Stimulated activated effector memory CD8-positive, alpha-beta T cell treated with anti-CD3 and anti-CD28 coated beads, Interleukin-12 subunit alpha, Interleukin-12 subunit beta, amount 100 ng/mL, for 72 hours (primary cell): ENCODE measurements at regions not wholly inside any gene's neighbourhood (a gene's known extent, or its start where the extent isn't known, plus 50 kb on each side); places are given as distances from the start of the nearest gene placed in this dataset.

Source experiments
- ATAC-seq: fragments of 150-1000 bp; cut with Tn5 transposase; 2 replicates; pipeline ENCODE4 v1.10.0; 2021
- DNase-seq, 2 donors: peaks; one replicate each; pipeline ENCODE4 v3.0.0; 2021 to 2022; ENCODE audit warnings: low spot score in 2 of 2
- H3K27ac Mint-ChIP-seq: one replicate; pipeline ENCODE4 v1.8.0; 2022; ENCODE audit warnings: mild to moderate bottlenecking, mixed read lengths
- H3K36me3 Mint-ChIP-seq: one replicate; pipeline ENCODE4 v1.8.0; 2022; ENCODE audit warnings: mild to moderate bottlenecking, mixed read lengths
- H3K4me1 Mint-ChIP-seq: one replicate; pipeline ENCODE4 v1.8.0; 2022; ENCODE audit warnings: mixed read lengths
- H3K4me3 Mint-ChIP-seq: one replicate; pipeline ENCODE4 v1.8.0; 2022; ENCODE audit warnings: mild to moderate bottlenecking, mixed read lengths
- H3K9me3 Mint-ChIP-seq: one replicate; pipeline ENCODE4 v1.8.0; 2022; ENCODE audit warnings: mixed read lengths

- Mint-ChIP-seq H3K4me3 (no peak overlapping the region), H3K27ac (no peak overlapping the region), H3K4me1 (no peaks in the 10 kb centered on the region), H3K36me3 (no peaks in the 10 kb centered on the region), H3K9me3 (peaks cover 13% of the 10 kb centered on the region)
- DNase-seq (no peak), ATAC-seq (no peak)
Measured at GRCh38 chr11:26076233-26076990, 255.5 kb upstream of the ANO3 start.

GRCh38 chr11:26078231-26078821 is 253.6 kb upstream of the ANO3 start:
- H3K4me1 Mint-ChIP-seq, result no peaks in the 10 kb centered on the region
- DNase-seq (no peak), ATAC-seq (no peak)
- H3K4me3 Mint-ChIP-seq, result no peak overlapping the region
- no peaks in the 10 kb centered on the region for H3K36me3 Mint-ChIP-seq
- peaks cover 10% of the 10 kb centered on the region for H3K9me3 Mint-ChIP-seq
- H3K27ac Mint-ChIP-seq, result no peak overlapping the region

GRCh38 chr11:26084313-26084712 is 247.6 kb upstream of the ANO3 start:
- Mint-ChIP-seq H3K4me3 (no peak overlapping the region), H3K9me3 (peaks cover 2% of the 10 kb centered on the region), H3K36me3 (no peaks in the 10 kb centered on the region), H3K4me1 (no peaks in the 10 kb centered on the region), H3K27ac (no peak overlapping the region)
- ATAC-seq (no peak), DNase-seq (no peak)

- ATAC-seq (no peak), DNase-seq (no peak)
- no peaks in the 10 kb centered on the region for H3K36me3 Mint-ChIP-seq
- H3K27ac Mint-ChIP-seq, result no peak overlapping the region
- H3K4me1 Mint-ChIP-seq, result no peaks in the 10 kb centered on the region
- peaks cover 7% of the 10 kb centered on the region for H3K9me3 Mint-ChIP-seq
- H3K4me3 Mint-ChIP-seq, result no peak overlapping the region
Measured at GRCh38 chr11:26086028-26086427, 245.9 kb upstream of the ANO3 start.

- ATAC-seq (no peak), DNase-seq (no peak)
- no peaks in the 10 kb centered on the region for H3K36me3 Mint-ChIP-seq
- H3K27ac Mint-ChIP-seq, result no peak overlapping the region
- H3K9me3 Mint-ChIP-seq, result peaks cover 7% of the 10 kb centered on the region
- H3K4me3 Mint-ChIP-seq, result no peak overlapping the region
- H3K4me1 Mint-ChIP-seq, result no peaks in the 10 kb centered on the region
Measured at GRCh38 chr11:26087120-26087935, 244.6 kb upstream of the ANO3 start.

- H3K36me3 Mint-ChIP-seq, result no peaks in the 10 kb centered on the region
- no peak overlapping the region for H3K27ac Mint-ChIP-seq
- peaks cover 8% of the 10 kb centered on the region for H3K9me3 Mint-ChIP-seq
- no peaks in the 10 kb centered on the region for H3K4me1 Mint-ChIP-seq
- DNase-seq (no peak), ATAC-seq (no peak)
- no peak overlapping the region for H3K4me3 Mint-ChIP-seq
Measured at GRCh38 chr11:26088391-26088790, 243.5 kb upstream of the ANO3 start.

- DNase-seq (no peak), ATAC-seq (no peak)
- Mint-ChIP-seq H3K36me3 (no peaks in the 10 kb centered on the region), H3K27ac (no peak overlapping the region), H3K4me3 (no peak overlapping the region), H3K9me3 (peaks cover 18% of the 10 kb centered on the region), H3K4me1 (no peaks in the 10 kb centered on the region)
Measured at GRCh38 chr11:26090651-26091050, 241.3 kb upstream of the ANO3 start.

GRCh38 chr11:26093206-26093605 is 238.7 kb upstream of the ANO3 start:
- no peak overlapping the region for H3K27ac Mint-ChIP-seq
- ATAC-seq, result no peak
- DNase-seq, result no peak
- no peaks in the 10 kb centered on the region for H3K36me3 Mint-ChIP-seq
- H3K4me1 Mint-ChIP-seq, result no peaks in the 10 kb centered on the region
- H3K4me3 Mint-ChIP-seq, result no peak overlapping the region
- H3K9me3 Mint-ChIP-seq, result peaks cover 18% of the 10 kb centered on the region

GRCh38 chr11:26095340-26095739 is 236.6 kb upstream of the ANO3 start:
- Mint-ChIP-seq H3K9me3 (peaks cover 17% of the 10 kb centered on the region), H3K27ac (no peak overlapping the region), H3K36me3 (no peaks in the 10 kb centered on the region), H3K4me3 (no peak overlapping the region), H3K4me1 (no peaks in the 10 kb centered on the region)
- ATAC-seq, result no peak
- DNase-seq, result no peak

- Mint-ChIP-seq H3K4me1 (no peaks in the 10 kb centered on the region), H3K4me3 (no peak overlapping the region), H3K9me3 (peaks cover 17% of the 10 kb centered on the region), H3K27ac (no peak overlapping the region), H3K36me3 (no peaks in the 10 kb centered on the region)
- DNase-seq (no peak), ATAC-seq (no peak)
Measured at GRCh38 chr11:26096451-26096850, 235.5 kb upstream of the ANO3 start.

GRCh38 chr11:26102325-26102724 is 229.6 kb upstream of the ANO3 start:
- H3K36me3 Mint-ChIP-seq, result no peaks in the 10 kb centered on the region

GRCh38 chr11:26105762-26106423 is 226.0 kb upstream of the ANO3 start:
- DNase-seq (no peak), ATAC-seq (no peak)
- no peaks in the 10 kb centered on the region for H3K4me1 Mint-ChIP-seq
- H3K9me3 Mint-ChIP-seq, result peaks cover 7% of the 10 kb centered on the region
- no peaks in the 10 kb centered on the region for H3K36me3 Mint-ChIP-seq
- H3K4me3 Mint-ChIP-seq, result no peak overlapping the region
- no peak overlapping the region for H3K27ac Mint-ChIP-seq

More at GRCh38 chr11:26102325-26102724, 229.6 kb upstream of the ANO3 start:
- H3K27ac Mint-ChIP-seq, result no peak overlapping the region
- H3K9me3 Mint-ChIP-seq, result peaks cover 13% of the 10 kb centered on the region
- H3K4me3 Mint-ChIP-seq, result no peak overlapping the region
- no peak for DNase-seq
- H3K4me1 Mint-ChIP-seq, result no peaks in the 10 kb centered on the region
- ATAC-seq, result no peak

GRCh38 chr11:26106726-26107125 is 225.2 kb upstream of the ANO3 start:
- H3K27ac Mint-ChIP-seq, result no peak overlapping the region
- H3K36me3 Mint-ChIP-seq, result no peaks in the 10 kb centered on the region
- peaks cover 7% of the 10 kb centered on the region for H3K9me3 Mint-ChIP-seq
- ATAC-seq (no peak), DNase-seq (no peak)
- no peaks in the 10 kb centered on the region for H3K4me1 Mint-ChIP-seq
- no peak overlapping the region for H3K4me3 Mint-ChIP-seq

GRCh38 chr11:26109658-26110368 is 222.1 kb upstream of the ANO3 start:
- peaks cover 4% of the 10 kb centered on the region for H3K9me3 Mint-ChIP-seq
- no peak overlapping the region for H3K27ac Mint-ChIP-seq
- H3K36me3 Mint-ChIP-seq, result no peaks in the 10 kb centered on the region
- ATAC-seq (no peak), DNase-seq (no peak)
- H3K4me3 Mint-ChIP-seq, result no peak overlapping the region
- H3K4me1 Mint-ChIP-seq, result no peaks in the 10 kb centered on the region

GRCh38 chr11:26112264-26112663 is 219.7 kb upstream of the ANO3 start:
- H3K36me3 Mint-ChIP-seq, result no peaks in the 10 kb centered on the region
- DNase-seq (no peak), ATAC-seq (no peak)
- peaks cover 2% of the 10 kb centered on the region for H3K9me3 Mint-ChIP-seq
- no peaks in the 10 kb centered on the region for H3K4me1 Mint-ChIP-seq
- H3K4me3 Mint-ChIP-seq, result no peak overlapping the region
- no peak overlapping the region for H3K27ac Mint-ChIP-seq
